Right lobe of liver (tissue), 4 donors: ENCODE measurements at regions not wholly inside any gene's neighbourhood (a gene's known extent, or its start where the extent isn't known, plus 50 kb on each side); places are given as distances from the start of the nearest gene placed in this dataset.

Experiments
- CTCF ChIP-seq, 4 donors: fragments of 200-600 bp in 3 of 4; fragments of 450-650 bp in 1 of 4; IDR thresholded peaks; one replicate each; pipeline versions ENCODE4 v1.5.1 to v1.8.0; 2016 to 2022; ENCODE audit warnings: antibody characterized with exemption in 4 of 4, mild to moderate bottlenecking in 2 of 4
- POLR2A ChIP-seq: fragments of 450-650 bp; IDR thresholded peaks from one replicate; pipeline ENCODE4 v1.6.1; 2017; ENCODE audit warnings: antibody characterized with exemption, mild to moderate bottlenecking
- donor health status: DM: no; HTN: no; CAD: no.
- donor health status: DM: no; HTN: no; CAD: no.
- donor health status: DM: no; HTN: yes; CAD: no.

GRCh38 chr10:44105696-44106095, 279.2 kb downstream of the CXCL12 start:
- TF ChIP-seq CTCF (IDR thresholded peaks at IDR 0.05) (no peak), POLR2A (no peak)
